H9 (cell line): ENCODE measurements at regions not wholly inside any gene's neighbourhood (a gene's known extent, or its start where the extent isn't known, plus 50 kb on each side); places are given as distances from the start of the nearest gene placed in this dataset.
"Not testable (repeated sequence)": the region's sequence is repeated elsewhere in the genome, so short reads cannot be mapped to it uniquely, and the experiment has no call there.

Experiments
- DNase-seq: peaks from one replicate; pipeline ENCODE4 v3.0.0-alpha.2; 2017
- H2AFZ ChIP-seq: one replicate; pipeline ENCODE4 v1.6.1; 2013; ENCODE audit warnings: mild to moderate bottlenecking, low read length, control low read depth, moderate library complexity
- H2AK5ac ChIP-seq: 2 replicates; pipeline ENCODE4 v1.6.1; 2013; ENCODE audit warnings: low read length, control low read depth, mixed read lengths; ENCODE audit not compliant: insufficient read length
- H2BK120ac ChIP-seq: one replicate; pipeline ENCODE4 v1.6.1; 2013; ENCODE audit warnings: low read depth, mild to moderate bottlenecking, low read length, control low read depth, inconsistent platforms; ENCODE audit not compliant: poor library complexity, severe bottlenecking
- H2BK12ac ChIP-seq: 2 replicates; pipeline ENCODE4 v1.6.1; 2013; ENCODE audit warnings: low read length, control low read depth, mixed read lengths, low read depth; ENCODE audit not compliant: insufficient read length
- H2BK15ac ChIP-seq: 2 replicates; pipeline ENCODE4 v1.6.1; 2013; ENCODE audit warnings: low read depth, low read length, control low read depth
- H2BK20ac ChIP-seq: one replicate; pipeline ENCODE4 v1.6.1; 2013; ENCODE audit warnings: low read depth, mild to moderate bottlenecking, low read length, control low read depth, inconsistent platforms; ENCODE audit not compliant: poor library complexity, severe bottlenecking
- H2BK5ac ChIP-seq: 2 replicates; pipeline ENCODE4 v1.6.1; 2013; ENCODE audit warnings: low read length, control low read depth, mixed read lengths; ENCODE audit not compliant: insufficient read length
- H3K14ac ChIP-seq: 2 replicates; pipeline ENCODE4 v1.6.1; 2013; ENCODE audit warnings: low read length, control low read depth; ENCODE audit not compliant: insufficient read depth
- H3K18ac ChIP-seq: 2 replicates; pipeline ENCODE4 v1.6.1; 2013; ENCODE audit warnings: low read depth, mild to moderate bottlenecking, mixed read lengths, low read length, control low read depth; ENCODE audit not compliant: insufficient read length
- H3K23ac ChIP-seq: 2 replicates; pipeline ENCODE4 v1.6.1; 2013; ENCODE audit warnings: low read length, control low read depth, mixed read lengths, low read depth; ENCODE audit not compliant: insufficient read length
- H3K23me2 ChIP-seq: 2 replicates; pipeline ENCODE4 v1.6.1; 2013; ENCODE audit warnings: low read depth, mild to moderate bottlenecking, mixed read lengths, low read length, control low read depth; ENCODE audit not compliant: insufficient read length, poor library complexity, severe bottlenecking
- H3K27ac ChIP-seq: 2 replicates; pipeline ENCODE4 v1.5.1; 2013; ENCODE audit warnings: low read length, control low read depth, mixed read lengths, low read depth; ENCODE audit not compliant: insufficient read length
- H3K27me3 ChIP-seq: 2 replicates; pipeline ENCODE4 v1.6.1; 2013; ENCODE audit warnings: low read length, control low read depth, inconsistent platforms; ENCODE audit not compliant: insufficient read depth
- H3K4ac ChIP-seq: 2 replicates; pipeline ENCODE4 v1.6.1; 2013; ENCODE audit warnings: low read depth, mild to moderate bottlenecking, control low read depth, inconsistent platforms, low read length, moderate library complexity
- H3K4me1 ChIP-seq: 2 replicates; pipeline ENCODE4 v1.6.1; 2013; ENCODE audit warnings: low read length, control low read depth, inconsistent platforms; ENCODE audit not compliant: insufficient read depth
- H3K4me2 ChIP-seq: 2 replicates; pipeline ENCODE4 v1.6.1; 2013; ENCODE audit warnings: low read length, control low read depth, mixed read lengths; ENCODE audit not compliant: insufficient read length, insufficient read depth
- H3K56ac ChIP-seq: 2 replicates; pipeline ENCODE4 v1.6.1; 2013; ENCODE audit warnings: low read depth, mild to moderate bottlenecking, mixed read lengths, low read length, control low read depth; ENCODE audit not compliant: insufficient read length
- H3K79me1 ChIP-seq: 2 replicates; pipeline ENCODE4 v1.6.1; 2013; ENCODE audit warnings: low read depth, mild to moderate bottlenecking, moderate library complexity, low read length, control low read depth, inconsistent platforms; ENCODE audit not compliant: insufficient read depth, poor library complexity, severe bottlenecking
- H3K79me2 ChIP-seq: 2 replicates; pipeline ENCODE4 v1.6.1; 2013; ENCODE audit warnings: low read length, control low read depth, inconsistent platforms; ENCODE audit not compliant: insufficient read depth
- H3K9ac ChIP-seq: 2 replicates; pipeline ENCODE4 v1.6.1; 2013; ENCODE audit warnings: low read length, control low read depth, mixed read lengths; ENCODE audit not compliant: insufficient read length; ENCODE audit errors: extremely low read depth
- H3K9me3 ChIP-seq: one replicate; pipeline ENCODE4 v1.6.1; 2013; ENCODE audit warnings: low read depth, low read length, inconsistent platforms; ENCODE audit not compliant: control insufficient read depth
- H3T11ph ChIP-seq: one replicate; pipeline ENCODE4 v1.6.1; 2013; ENCODE audit warnings: mild to moderate bottlenecking, low read length, control low read depth, inconsistent platforms
- H4K20me1 ChIP-seq: one replicate; pipeline ENCODE4 v1.6.1; 2013; ENCODE audit not compliant: control insufficient read depth, insufficient read length, insufficient read depth
- H4K5ac ChIP-seq: 2 replicates; pipeline ENCODE4 v1.6.1; 2013; ENCODE audit warnings: low read depth, mild to moderate bottlenecking, mixed read lengths, low read length, control low read depth; ENCODE audit not compliant: insufficient read length
- H4K8ac ChIP-seq: replicated peaks from 2 replicates; pipeline ENCODE4 v1.6.1; 2013; ENCODE audit warnings: low read length, control low read depth, mixed read lengths, low read depth; ENCODE audit not compliant: insufficient read length
- H4K91ac ChIP-seq: 2 replicates; pipeline ENCODE4 v1.6.1; 2013; ENCODE audit warnings: low read depth, mild to moderate bottlenecking, moderate library complexity, mixed read lengths, low read length, control low read depth; ENCODE audit not compliant: insufficient read length
- H3K27ac Mint-ChIP-seq, 3 experiments: 2 replicates in 2 of 3; 3 replicates in 1 of 3; pipeline ENCODE4 v1.8.0; 2020 to 2021; ENCODE audit warnings: mixed read lengths in 3 of 3, mild to moderate bottlenecking in 1 of 3, moderate library complexity in 1 of 3
- H3K27me3 Mint-ChIP-seq: 2 replicates; pipeline ENCODE4 v1.8.0; 2021; ENCODE audit warnings: low read depth, mild to moderate bottlenecking, moderate library complexity, mixed read lengths
- H3K36me3 Mint-ChIP-seq, 3 experiments: 2 replicates in 2 of 3; 3 replicates in 1 of 3; pipeline ENCODE4 v1.8.0; 2020 to 2021; ENCODE audit warnings: low read depth in 3 of 3, mixed read lengths in 3 of 3; ENCODE audit not compliant: insufficient read depth in 1 of 3
- H3K4me1 Mint-ChIP-seq, 2 experiments: 2 replicates each; pipeline ENCODE4 v1.8.0; 2020; ENCODE audit warnings: mixed read lengths in 2 of 2
- H3K4me3 Mint-ChIP-seq, 2 experiments: 2 replicates in 1 of 2; 3 replicates in 1 of 2; pipeline ENCODE4 v1.8.0; 2020 to 2021; ENCODE audit warnings: mild to moderate bottlenecking in 2 of 2, mixed read lengths in 2 of 2, moderate library complexity in 1 of 2
- H3K9me3 Mint-ChIP-seq, 2 experiments: 2 replicates in 1 of 2; 3 replicates in 1 of 2; pipeline ENCODE4 v1.8.0; 2020; ENCODE audit warnings: mild to moderate bottlenecking in 2 of 2, mixed read lengths in 2 of 2, moderate library complexity in 1 of 2
- WGBS: extraction: QIAGEN DNeasy Blood & Tissue Kit; methylation state at CpG from one replicate; pipeline ENCODE4 v1.1.7; 2013; ENCODE audit warnings: missing lambda C conversion rate, low lambda C conversion rate, mixed read lengths; ENCODE audit not compliant: insufficient read length; ENCODE audit errors: extremely low coverage; 5-methylcytosine and 5-hydroxymethylcytosine counted together

DNA sequence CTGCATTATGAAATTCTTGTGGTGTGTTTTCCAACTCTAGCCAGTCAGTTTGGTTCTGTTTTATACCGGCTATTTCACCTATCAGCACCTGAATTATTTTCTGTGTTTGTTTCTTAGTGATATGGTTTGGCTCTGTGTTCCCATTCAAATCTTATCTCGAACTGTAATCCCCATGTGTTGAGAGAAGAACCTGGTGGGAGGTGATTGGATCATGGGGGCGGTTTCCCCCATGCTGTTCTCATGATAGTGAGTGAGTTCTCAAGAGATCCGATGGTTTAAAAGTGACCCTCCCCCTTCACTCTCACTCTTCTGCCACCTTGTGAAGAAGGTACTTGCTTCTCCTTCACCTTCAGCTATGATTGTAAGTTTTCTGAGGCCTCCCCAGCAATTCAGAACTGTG lies 1006.2 kb upstream of the FOXG1 start:
- H3K27ac ChIP-seq, H3K18ac ChIP-seq, H3K27me3 ChIP-seq, H2AK5ac ChIP-seq, H3K79me2 ChIP-seq, H2BK120ac ChIP-seq, H2BK20ac ChIP-seq, H4K20me1 ChIP-seq, H3K56ac ChIP-seq, H3K9ac ChIP-seq, H4K5ac ChIP-seq, H3K23ac ChIP-seq, H3T11ph ChIP-seq, H3K4ac ChIP-seq, H3K23me2 ChIP-seq, H4K8ac ChIP-seq, H3K27ac Mint-ChIP-seq, H2BK15ac ChIP-seq, H2AFZ ChIP-seq, DNase-seq, H3K4me2 ChIP-seq, H3K4me1 ChIP-seq, H3K14ac ChIP-seq, H2BK12ac ChIP-seq, H3K27me3 Mint-ChIP-seq, H3K79me1 ChIP-seq, H3K4me3 Mint-ChIP-seq, H4K91ac ChIP-seq, H3K9me3 ChIP-seq, H2BK5ac ChIP-seq: not testable (repeated sequence)
- Mint-ChIP-seq H3K9me3 (peaks cover 2 to 11% of the 10 kb centered on the region in 2 experiments; a peak in 3 of 5 replicates), H3K4me1 (peaks cover 5 to 12% of the 10 kb centered on the region in 2 experiments; a peak in 2 of 4 replicates), H3K36me3 (peaks cover 0 to 19% (median 3%) of the 10 kb centered on the region in 3 experiments; a peak in 3 of 7 replicates)
- no CpG with 5 or more reads among the region's 4 CpGs for WGBS

DNA sequence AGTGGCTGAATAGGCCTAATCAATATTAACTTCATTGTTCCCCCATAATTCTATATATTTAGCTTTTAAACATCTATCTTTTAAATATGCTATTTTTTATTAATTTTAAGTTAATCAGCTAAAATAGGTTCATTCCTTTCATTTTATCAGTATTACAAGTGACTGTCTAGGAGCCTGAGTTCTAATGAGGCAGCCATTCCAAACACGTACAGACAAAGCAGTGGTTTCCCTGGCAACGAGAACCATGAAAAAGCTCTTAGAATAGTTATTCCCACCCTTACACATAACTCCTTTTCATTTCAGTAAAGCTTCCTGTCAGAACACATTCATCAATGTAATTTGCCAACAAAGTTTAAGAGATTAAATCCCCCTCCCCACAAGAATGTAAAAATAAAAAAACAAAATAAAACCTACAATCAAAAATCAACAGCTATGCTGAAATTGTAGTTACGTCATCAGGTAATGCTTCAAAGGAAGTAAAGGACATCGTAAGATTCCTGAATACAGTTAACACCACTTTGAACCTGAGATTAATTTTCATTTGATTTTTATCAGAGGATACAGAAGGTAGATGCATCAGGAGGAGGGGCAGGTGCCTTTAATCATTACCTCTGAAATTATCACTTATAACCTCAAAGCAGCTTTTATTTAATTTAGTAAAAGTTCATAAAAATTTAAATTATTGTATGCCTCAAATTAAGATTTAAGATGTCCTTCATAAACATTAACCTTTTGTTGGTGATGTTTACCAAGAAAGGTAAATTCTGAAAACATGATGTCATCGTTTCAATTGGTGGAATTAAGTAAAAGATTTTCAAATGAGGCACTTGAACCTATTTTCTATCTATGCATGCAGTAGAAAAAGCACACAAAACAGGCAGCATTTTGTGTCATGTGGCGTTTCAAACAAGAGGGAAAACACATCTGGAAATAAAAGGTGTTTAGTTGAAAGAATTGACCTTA lies 967.2 kb upstream of the FOXG1 start:
- H3K36me3 Mint-ChIP-seq = peaks cover 5 to 18% (median 6%) of the 10 kb centered on the region in 3 experiments; a peak in 6 of 7 replicates
- H2AK5ac ChIP-seq, DNase-seq, H3K27ac ChIP-seq, H3K9ac ChIP-seq, H3T11ph ChIP-seq, H3K23ac ChIP-seq, H2BK20ac ChIP-seq, H4K8ac ChIP-seq, H3K27ac Mint-ChIP-seq, H3K4ac ChIP-seq, H2BK15ac ChIP-seq, H3K4me2 ChIP-seq, H3K4me3 Mint-ChIP-seq, H3K27me3 ChIP-seq, H3K9me3 ChIP-seq, H3K56ac ChIP-seq, H2BK12ac ChIP-seq, H3K14ac ChIP-seq, H2BK5ac ChIP-seq, H4K5ac ChIP-seq, H3K79me2 ChIP-seq, H3K4me1 Mint-ChIP-seq, H3K79me1 ChIP-seq, H4K91ac ChIP-seq, H2AFZ ChIP-seq, H2BK120ac ChIP-seq, H3K27me3 Mint-ChIP-seq, H3K4me1 ChIP-seq, H4K20me1 ChIP-seq, H3K23me2 ChIP-seq, H3K18ac ChIP-seq: not testable (repeated sequence)
- peaks cover 16 to 20% of the 10 kb centered on the region in 2 experiments for H3K9me3 Mint-ChIP-seq
- WGBS = no CpG with 5 or more reads among the region's 6 CpGs
